HG02763 (cell line): ENCODE measurements at regions not wholly inside any gene's neighbourhood (a gene's known extent, or its start where the extent isn't known, plus 50 kb on each side); places are given as distances from the start of the nearest gene placed in this dataset.

Experiments
- ATAC-seq: cut with Tn5 transposase; IDR thresholded peaks from one replicate; pipeline ENCODE4 v1.9.1; 2021; ENCODE audit warnings: mild to moderate bottlenecking, moderate library complexity; ENCODE audit not compliant: unreplicated experiment

DNA sequence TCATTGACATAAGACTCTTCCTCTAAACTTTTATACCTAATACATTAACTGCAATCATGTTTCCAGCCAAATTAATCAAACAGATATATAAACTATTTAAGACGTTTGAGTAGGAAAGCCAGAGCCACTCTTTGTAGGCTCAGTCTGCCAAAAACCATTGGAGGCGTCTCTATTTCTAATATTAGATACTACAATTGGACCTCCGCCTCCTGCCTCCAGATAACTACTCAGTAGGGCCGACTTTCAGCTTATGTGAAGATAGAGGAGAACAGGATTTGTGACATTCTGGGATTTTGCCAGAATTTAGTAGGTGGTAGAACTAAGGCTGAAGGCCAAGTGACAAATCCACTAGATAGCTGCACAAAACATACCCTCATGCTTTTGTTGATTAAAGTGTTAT lies 463.0 kb downstream of the CETN3 start:
- no peak for ATAC-seq

DNA sequence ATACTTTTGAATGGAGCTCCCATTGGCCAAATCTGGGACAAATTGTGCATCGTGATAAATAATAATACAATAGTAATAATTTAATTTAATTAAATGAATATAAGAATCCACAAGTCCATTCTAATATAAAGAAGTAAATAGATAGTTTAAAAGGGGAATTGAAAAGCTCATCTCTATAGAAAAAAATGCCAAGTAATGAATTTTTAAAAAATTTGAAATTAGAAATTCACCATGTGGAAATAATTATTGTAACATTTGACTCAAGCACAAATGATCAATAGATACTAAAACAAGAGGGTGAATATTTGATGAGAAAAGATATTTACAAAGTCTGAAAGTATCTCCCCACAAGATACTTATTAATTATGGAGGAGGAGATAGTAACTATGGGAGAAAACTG lies 467.4 kb downstream of the CETN3 start:
- ATAC-seq: no peak

DNA sequence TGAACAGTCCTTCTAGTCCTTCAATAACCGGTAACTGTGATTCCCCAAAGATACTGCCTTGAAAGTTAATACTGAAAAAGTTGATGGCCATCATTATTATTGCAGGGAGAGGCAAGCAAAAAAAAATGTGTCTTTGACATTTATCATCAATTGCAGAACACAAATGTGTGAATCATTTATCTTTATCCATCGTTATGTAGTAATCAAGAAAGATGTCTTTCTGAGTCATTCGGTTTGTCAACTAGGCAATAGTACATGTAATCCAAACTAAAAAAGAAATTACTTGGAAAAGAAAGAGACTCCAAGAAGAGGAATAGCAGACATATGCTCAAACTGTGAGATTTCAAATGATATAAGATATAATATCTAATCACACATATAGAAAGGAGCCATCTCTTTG lies 473.0 kb downstream of the CETN3 start:
- no peak for ATAC-seq

DNA sequence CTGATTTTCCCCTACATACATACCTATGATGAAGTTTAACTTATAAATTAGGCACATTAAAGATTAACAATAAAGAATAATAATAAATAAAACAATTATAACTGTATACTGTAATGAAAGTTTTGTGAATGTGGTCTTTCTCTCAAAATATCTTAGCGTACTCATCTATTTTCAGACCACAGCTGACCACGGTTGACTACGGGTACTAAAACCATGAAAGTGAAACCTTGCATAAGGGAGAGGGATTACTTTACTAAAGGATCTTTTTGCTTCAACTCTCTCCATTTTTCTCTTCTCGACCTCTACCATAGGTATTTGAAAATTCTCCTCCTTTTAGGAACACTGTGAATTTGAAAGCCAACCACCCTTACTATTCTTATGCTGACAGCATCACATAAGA lies 475.5 kb downstream of the CETN3 start:
- ATAC-seq: peak; percentile 51

DNA sequence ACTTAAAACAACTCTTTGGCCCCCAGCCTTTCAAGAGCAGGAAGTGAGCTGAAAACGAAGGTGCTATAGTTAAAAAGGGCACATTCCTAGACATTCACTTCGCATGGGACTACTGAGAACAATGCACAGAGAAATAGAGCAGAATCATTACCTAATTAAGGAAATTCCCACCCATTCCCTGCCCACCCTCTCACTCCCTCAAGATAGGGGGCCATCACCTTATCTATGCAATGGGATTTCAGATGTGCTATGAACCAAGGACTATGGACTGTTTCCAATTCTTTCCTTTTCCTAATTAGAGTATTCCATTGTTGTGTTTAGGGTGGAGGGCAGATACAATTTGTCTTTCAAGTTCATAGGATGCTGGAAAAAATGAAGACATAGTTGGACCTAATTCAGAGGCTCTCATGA lies 476.8 kb downstream of the CETN3 start:
- no peak for ATAC-seq

DNA sequence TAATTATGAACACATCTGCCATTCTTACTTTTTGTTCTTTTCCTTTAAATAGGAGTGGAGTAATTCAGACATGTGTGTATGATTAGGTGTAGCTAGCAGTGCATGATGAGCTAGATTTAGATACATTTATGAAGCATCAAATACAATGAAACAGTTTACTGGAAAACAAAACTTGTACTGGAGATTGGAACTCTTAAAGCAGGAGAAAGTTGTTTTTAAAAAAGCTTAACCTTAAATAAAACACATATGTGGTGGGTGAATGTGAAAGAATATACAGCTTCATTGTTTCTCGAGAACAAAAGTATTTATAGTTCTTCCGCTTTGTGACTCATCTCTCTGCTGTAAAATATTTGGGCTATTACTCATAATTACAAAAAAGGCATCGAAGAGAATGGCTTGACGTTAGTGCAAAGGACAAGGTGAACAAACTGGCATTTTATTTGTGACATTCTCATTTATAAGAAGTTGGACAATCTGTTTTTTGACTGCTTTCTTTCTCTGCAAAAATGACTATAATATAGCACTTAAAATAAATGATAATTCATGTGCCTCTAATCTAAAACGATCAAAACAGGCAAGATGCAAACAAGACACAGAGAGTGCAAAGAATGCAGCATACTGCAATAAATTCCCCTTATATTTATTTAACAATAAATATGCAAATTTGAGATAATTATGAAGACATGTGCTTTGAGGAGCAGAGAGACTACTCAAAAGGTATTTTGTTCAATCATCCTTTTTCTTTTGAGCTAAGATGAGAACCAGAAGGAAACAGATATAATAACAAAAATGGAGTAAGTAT lies 478.8 kb downstream of the CETN3 start:
- peak; percentile 75 for ATAC-seq

DNA sequence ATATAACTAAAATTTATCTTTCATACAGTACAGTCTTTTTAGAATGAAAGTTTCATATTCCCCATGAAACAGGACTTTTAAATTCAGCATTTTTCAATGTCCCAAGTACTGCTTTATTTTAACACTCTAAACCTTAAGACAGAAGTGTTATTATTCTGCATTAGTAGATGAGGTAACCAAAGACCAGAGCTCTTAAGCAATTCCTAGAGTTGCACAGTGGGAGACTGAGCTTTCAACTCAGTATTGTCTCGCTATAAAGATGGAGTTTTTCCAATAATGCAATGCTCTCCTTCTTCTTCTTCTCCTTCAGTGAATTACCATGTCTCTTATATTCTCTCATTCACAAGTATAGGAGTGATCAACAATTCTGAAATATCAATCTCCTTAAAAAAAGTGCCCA lies 479.7 kb downstream of the CETN3 start:
- ATAC-seq: no peak

DNA sequence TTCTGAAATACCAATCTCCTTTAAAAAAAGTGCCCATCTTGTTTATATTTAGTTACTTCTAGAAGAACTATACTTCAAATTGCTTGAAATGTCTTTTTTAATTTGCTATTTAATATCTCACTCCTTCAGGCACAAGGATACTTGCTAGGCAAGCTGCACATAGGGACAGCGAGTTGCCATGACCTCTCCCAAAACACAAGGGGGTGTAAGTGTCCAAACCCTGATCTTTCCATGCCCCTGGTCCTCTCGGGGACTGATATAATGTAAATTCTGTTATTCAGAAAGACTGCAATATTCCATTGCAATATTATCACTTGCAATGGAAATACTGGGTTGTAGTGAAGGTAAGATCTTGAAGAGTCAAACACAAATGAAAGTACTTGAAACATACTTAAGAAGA lies 480.4 kb downstream of the CETN3 start:
- ATAC-seq: no peak

DNA sequence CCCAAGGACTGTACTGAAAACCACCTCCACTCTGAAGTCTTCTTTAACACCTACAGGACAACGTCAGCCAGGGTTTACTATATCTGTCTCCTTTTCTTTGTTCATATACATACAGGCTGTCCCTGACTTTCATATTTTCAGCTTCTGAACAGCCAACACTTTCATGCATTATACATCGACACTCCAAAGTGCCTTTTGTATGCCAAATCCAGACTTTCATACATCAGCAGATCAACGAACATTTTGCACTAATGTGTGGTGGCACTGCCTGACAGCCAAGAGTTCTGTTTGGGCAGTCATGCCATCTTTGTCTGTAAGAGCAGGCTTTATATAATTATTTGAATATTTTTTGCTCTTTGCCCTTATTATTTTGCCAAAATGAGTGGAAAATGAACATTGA lies 487.4 kb downstream of the CETN3 start:
- no peak for ATAC-seq

DNA sequence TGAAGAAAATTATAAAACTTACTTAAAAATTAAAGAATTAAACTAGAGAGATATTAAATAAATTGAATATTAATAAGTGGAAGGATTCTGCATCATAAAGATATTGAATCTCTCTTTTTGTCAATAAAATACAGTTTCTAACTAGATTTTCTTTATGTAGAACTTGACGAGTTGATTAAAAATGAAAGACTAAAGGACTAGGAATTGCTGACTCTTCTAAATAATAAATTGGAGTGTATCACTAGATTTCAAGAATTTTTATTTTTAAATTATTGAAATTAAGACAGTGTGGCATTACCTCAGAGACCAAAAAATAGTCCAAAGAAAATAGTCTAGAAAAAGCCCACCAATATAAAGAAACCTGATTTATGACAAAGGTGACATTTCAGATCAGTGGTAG lies 492.4 kb downstream of the CETN3 start:
- ATAC-seq: no peak

DNA sequence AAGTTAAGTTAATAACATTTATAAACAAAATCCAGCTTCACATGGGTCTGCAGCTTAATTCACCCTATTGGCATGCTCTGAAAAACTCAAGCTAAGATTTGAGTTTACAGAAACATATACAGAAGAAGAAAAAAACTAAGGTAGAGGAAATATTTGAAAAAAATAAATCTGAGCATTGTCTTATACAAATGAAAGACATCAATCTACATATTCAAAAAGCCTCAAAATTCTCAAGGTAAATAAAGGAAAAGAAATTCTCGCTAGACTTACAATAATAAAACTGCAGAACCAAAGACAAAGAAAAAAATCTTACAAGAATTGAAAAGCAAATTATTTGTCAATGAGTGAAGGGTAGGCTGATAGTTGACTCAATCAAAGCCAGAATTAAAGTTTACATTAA lies 493.4 kb downstream of the CETN3 start:
- ATAC-seq: no peak

DNA sequence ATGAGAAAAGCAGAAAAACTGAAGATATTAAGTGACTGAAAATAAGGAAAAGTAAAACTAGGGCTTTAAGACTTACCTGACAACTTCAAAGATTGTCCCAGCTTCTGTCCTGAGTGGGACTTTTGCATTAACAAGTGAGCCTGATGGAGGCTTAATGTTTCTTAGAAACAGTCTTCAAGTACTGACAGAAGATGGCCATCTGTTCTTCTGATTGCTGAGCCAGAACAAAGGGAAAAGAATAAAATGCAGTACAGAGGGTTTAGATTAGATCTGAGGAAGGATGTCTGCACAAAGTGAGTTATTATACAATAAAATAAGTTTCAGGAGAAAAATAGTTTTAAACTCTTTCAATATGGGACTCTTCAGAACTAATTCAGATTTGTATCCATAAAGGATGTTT lies 500.7 kb downstream of the CETN3 start:
- no peak for ATAC-seq

DNA sequence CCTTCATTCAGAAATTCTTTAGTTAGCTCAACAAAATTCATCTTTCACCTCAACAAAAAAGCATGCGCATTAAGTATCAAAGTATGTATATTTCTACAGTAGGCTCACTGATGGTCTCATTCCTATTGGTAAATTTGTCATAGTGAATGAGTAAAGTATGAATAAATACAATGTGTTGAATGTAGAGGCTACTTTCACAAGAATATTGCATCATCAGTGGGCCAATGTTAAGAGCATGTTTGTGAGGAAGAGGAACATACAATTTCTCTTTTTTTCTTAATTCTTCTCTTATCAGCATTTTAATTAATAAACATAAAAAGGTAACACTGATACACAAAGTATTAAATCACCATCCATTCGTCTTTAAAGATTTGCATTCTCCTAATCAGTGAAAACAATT lies 505.1 kb downstream of the CETN3 start:
- no peak for ATAC-seq

DNA sequence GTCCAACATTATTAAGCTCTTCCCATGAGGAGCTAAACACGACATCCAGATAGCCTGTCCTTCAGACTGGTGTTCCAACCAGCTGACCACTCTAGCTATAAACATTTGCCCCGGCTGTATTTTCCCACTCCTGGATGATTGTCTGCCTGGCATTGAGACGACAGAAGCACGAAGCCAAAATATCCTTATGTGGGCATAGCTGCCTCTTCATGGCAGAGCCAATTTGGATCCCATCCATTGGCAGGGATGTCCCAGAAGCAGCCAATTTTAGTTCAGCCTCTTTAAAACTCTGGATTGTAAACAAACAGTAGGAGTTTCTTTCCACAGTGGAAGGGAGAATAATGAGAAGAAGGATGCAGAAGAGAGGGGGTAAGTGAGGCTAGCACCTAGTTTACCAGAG lies 507.6 kb downstream of the CETN3 start:
- no peak for ATAC-seq

DNA sequence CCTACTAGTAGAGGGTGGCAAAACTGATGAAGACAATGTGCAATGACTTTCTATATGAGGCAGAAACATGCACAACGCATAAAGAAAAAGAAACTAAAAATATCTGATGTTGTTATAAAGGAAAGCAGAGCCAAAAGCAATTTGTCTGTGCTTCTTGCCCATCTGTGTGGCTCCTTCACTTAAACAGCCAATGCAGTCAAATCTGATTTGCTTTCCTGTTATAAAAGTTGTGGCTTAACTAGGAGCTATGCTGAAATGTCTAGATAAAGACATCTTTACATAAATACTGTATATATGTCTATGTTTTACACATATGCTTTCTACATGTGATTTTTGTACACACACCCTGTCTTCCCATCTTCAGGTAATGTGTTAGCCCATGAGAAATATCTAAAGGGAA lies 508.2 kb downstream of the CETN3 start:
- no peak for ATAC-seq

DNA sequence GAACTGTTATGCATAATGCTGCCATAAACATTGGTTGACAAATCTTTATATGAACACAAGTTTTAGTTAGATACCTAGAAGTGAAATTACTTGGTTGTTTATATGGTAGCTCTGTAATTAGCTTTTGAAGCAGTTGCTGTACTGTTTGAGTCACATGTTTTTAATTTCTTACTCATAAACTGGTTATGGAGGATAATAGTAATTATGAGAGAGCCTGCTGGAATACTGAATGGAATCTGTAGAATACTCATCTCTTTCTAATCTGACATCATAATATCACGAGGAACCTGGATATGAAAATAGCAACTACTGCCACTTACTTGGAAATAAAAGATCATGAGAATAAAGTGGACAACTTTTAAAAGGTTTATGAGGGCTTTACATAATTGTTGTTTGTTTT lies 509.2 kb downstream of the CETN3 start:
- ATAC-seq: no peak

DNA sequence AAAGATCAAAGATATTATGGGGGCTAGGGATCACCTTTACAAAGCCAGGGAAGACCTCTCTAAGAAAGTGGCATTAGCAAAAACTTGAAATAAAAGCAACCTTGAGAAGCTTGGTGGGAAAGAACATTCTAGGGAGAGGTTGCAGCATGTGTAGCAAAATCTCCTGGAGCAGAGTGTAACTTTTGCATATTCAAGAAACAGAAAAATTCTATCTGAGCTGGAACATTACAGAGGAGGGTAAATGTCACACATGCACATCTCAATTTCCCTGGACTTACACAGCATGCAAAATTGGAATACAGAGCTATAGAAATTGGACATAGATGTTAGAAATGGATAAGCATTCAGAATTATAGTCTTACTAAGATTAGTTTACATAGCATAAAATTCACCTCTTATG lies 510.0 kb downstream of the CETN3 start:
- ATAC-seq: no peak

DNA sequence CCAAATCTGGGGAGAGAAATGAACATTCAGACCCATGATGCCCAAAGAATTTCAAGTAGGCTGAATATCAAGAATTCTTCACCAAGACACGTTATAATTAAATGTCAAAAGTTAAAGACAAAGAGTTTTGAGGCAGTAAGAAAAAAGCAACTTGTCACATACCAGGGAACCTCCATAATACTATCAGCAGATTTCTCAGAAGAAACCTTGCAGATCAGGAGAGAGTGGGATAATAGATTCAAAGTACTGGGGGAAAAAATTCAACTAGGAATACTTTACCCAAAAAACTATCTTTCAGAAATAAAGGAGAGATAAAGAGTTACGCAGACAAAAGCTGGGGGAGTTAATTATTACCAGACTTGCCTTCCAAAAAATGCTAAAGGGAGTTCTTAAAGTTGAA lies 516.0 kb downstream of the CETN3 start:
- no peak for ATAC-seq

DNA sequence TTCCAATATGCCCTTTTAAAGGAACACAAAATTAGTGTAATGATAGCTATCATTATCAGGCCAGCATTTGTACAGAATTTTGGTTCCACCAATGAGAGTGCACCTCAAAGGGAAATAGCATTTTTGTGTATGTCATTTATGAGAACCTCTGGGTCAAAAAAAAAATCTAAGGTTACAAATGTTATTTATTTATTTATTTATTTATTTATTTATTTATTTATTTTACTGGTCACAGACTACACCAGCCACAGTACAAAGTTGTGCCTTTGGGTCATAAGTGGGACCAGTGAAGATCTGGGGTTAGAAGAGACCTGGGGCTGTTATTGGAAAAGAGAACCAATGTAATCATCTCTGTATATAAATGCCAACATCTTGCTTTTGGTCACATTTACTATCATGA lies 523.9 kb downstream of the CETN3 start:
- ATAC-seq: no peak

DNA sequence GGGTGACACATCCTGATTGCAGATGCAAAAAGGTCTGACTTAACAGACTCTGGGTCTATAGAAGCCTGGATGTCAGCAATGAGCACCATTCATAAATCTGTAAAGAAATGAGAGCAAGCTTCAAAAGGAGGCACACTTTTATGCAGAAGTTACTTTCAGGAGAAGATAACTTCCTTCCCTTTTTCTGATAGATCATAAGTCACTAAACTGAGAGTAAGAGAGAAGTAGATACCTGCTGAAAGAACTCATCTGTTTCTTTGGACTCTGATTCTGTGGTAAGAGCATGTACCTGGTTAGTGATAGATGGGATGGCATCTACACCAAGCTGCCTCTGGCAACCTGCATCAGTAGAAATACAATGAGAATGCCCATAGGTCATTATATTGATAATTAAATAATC lies 525.6 kb downstream of the CETN3 start:
- no peak for ATAC-seq

DNA sequence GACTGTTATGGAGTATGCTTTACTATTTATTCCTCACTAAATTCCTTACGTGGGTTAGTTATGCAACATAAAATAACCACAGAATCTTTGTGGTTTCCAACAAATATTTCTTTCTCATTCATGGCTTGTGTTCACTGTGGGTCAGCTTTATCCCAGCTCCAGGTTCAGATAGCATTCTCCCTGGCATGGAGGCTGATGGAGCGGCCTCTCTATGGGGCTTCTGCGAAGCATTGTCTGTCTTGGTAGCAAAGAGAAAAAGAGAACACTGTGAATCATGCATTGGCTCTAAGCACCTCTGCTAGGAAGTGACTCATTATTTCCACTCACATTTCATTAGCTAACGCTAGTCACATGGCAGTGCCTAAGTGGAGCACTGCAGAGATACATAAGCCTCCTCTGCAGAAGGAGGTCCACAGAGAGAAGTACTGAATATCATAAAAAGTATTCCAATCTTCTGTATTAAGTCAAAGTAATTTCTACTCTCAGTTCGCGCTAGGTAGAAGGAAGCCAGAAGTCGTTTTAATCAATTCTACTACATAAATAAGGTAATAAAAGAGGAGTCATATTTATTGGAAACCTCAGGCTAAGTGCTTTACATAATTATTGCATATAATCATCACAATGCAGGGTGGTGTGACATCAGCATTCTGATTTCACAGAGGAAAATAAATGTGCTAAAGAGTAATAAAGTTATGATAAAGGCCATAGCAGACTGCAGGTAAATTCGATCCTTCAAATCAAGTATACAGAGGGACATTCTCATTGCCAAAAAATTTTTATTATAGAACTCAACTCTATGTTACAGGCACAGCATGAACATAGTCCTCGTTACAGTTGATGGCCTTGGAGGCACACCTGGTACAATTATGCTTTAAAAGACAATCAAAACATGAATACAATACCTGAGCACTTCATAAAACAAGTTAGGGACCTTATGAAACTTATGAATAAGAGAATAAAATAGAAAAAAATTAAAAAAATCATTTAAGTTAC lies 531.1 kb downstream of the CETN3 start:
- ATAC-seq: no peak

DNA sequence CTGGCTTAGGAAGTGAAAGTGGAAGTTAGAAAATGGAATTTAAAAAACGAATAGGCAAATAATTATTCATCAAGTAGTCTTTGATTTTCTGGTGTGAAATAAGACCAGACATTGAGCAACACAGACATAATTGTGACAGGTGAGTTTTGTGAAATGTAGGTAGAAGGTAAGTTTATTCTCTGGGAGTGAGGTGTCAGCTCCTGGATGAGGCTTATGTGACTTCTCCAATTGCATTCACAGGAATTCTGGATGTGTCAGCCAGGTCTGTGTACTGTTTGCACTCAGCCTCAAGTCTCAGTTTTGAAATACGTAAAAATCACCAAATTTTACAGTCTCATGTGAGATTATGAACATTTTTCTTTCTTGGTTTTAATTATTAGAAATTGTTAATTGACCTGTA lies 537.6 kb downstream of the CETN3 start:
- ATAC-seq: no peak
